ENCODE measurements at regions not wholly inside any gene's neighbourhood (a gene's known extent, or its start where the extent isn't known, plus 50 kb on each side); places are given as distances from the start of the nearest gene placed in this dataset.

GRCh38 chr6:99132026-99132635 lies 184.4 kb upstream of the FBXL4 start:
- no peaks in the 10 kb centered on the region for H3K4me1 ChIP-seq
- intact Hi-C loops (cut with DNase I; ENCODE audit: low total_unique reads) = no loop called here
- H3K27ac ChIP-seq = no peak overlapping the region
- no peaks in the 10 kb centered on the region for H3K9me3 ChIP-seq
- H3K36me3 ChIP-seq = no peaks in the 10 kb centered on the region
- TF ChIP-seq, protein P1, sequence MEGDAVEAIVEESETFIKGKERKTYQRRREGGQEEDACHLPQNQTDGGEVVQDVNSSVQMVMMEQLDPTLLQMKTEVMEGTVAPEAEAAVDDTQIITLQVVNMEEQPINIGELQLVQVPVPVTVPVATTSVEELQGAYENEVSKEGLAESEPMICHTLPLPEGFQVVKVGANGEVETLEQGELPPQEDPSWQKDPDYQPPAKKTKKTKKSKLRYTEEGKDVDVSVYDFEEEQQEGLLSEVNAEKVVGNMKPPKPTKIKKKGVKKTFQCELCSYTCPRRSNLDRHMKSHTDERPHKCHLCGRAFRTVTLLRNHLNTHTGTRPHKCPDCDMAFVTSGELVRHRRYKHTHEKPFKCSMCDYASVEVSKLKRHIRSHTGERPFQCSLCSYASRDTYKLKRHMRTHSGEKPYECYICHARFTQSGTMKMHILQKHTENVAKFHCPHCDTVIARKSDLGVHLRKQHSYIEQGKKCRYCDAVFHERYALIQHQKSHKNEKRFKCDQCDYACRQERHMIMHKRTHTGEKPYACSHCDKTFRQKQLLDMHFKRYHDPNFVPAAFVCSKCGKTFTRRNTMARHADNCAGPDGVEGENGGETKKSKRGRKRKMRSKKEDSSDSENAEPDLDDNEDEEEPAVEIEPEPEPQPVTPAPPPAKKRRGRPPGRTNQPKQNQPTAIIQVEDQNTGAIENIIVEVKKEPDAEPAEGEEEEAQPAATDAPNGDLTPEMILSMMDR (IDR thresholded peaks at IDR 0.05) = no peak
- TF ChIP-seq POLR2A (IDR thresholded peaks at IDR 0.05) = no peak
- no peaks in the 10 kb centered on the region for H3K27me3 ChIP-seq
- no peak for DNase-seq
- no peak overlapping the region for H3K4me3 ChIP-seq

- H3K9me3 ChIP-seq = no peaks in the 10 kb centered on the region
- no peaks in the 10 kb centered on the region for H3K36me3 ChIP-seq
- H3K4me3 ChIP-seq = no peak overlapping the region
- H3K27me3 ChIP-seq = no peaks in the 10 kb centered on the region
- TF ChIP-seq, protein P1 (IDR thresholded peaks at IDR 0.05) = no peak
- no peak for TF ChIP-seq POLR2A (IDR thresholded peaks at IDR 0.05)
- no peak overlapping the region for H3K27ac ChIP-seq
- no peak for DNase-seq
- no peaks in the 10 kb centered on the region for H3K4me1 ChIP-seq
- intact Hi-C loops (cut with DNase I; ENCODE audit: low total_unique reads) = no loop called here
Observed at GRCh38 chr6:99130897-99131873, 183.4 kb upstream of the FBXL4 start.

GRCh38 chr6:99129835-99130234 lies 182.1 kb upstream of the FBXL4 start:
- Histone ChIP-seq H3K9me3 (no peaks in the 10 kb centered on the region), H3K36me3 (no peaks in the 10 kb centered on the region), H3K4me3 (no peak overlapping the region), H3K27ac (no peak overlapping the region), H3K27me3 (no peaks in the 10 kb centered on the region), H3K4me1 (no peaks in the 10 kb centered on the region)
- intact Hi-C loops (cut with DNase I; ENCODE audit: low total_unique reads) = no loop called here
- no peak for DNase-seq
- TF ChIP-seq, protein P1 (IDR thresholded peaks at IDR 0.05) = no peak
- TF ChIP-seq POLR2A (IDR thresholded peaks at IDR 0.05) = no peak

DNA sequence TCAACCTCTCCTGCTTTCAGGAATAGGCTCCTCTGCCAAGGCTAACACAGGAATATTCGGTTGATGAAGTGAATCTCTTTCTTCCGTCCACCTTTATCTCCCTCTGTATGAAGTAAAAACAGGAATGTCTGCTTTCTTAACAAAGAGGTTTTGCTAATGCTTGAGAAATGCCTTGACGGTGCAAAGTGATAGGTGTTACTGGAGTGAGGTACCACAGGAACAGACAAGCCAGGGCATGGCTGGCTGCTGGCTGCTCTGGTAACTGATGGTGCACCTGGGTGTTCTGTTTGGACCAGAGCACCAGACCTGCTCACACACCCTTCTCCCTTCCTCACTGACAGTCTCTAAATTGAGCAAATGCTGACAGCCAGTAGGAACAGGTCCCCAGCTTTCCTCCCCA lies 174.0 kb upstream of the FBXL4 start:
- no peaks in the 10 kb centered on the region for H3K4me1 ChIP-seq
- TF ChIP-seq, protein P1 (IDR thresholded peaks at IDR 0.05) = no peak
- no peak for TF ChIP-seq POLR2A (IDR thresholded peaks at IDR 0.05)
- H3K27ac ChIP-seq = no peak overlapping the region
- H3K9me3 ChIP-seq = no peaks in the 10 kb centered on the region
- DNase-seq = no peak
- intact Hi-C loops (cut with DNase I; ENCODE audit: low total_unique reads) = no loop called here
- H3K36me3 ChIP-seq = no peaks in the 10 kb centered on the region
- no peaks in the 10 kb centered on the region for H3K27me3 ChIP-seq
- H3K4me3 ChIP-seq = no peak overlapping the region

DNA sequence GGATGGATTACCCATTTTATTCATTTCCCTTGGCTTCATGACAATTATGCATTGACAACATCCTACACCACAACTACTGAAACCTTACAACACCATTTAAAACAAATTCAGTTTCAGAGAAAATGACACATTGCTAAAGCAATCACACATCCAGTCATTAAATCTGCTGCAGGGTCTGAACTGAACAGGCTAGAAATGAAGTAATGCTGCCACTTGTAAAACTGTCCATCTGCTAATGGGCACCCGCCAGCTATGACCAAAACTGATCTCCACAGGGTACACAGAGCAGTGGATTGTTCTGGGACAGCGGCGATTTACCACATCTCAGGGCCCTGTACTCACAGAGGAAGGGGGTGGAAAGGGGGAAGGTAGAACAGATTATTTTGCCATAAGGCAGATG lies 172.9 kb upstream of the FBXL4 start:
- no peaks in the 10 kb centered on the region for H3K4me1 ChIP-seq
- no peaks in the 10 kb centered on the region for H3K27me3 ChIP-seq
- no peaks in the 10 kb centered on the region for H3K36me3 ChIP-seq
- no peaks in the 10 kb centered on the region for H3K9me3 ChIP-seq
- intact Hi-C loops (cut with DNase I; ENCODE audit: low total_unique reads) = no loop called here
- no peak for TF ChIP-seq POLR2A (IDR thresholded peaks at IDR 0.05)
- TF ChIP-seq, protein P1 (IDR thresholded peaks at IDR 0.05) = no peak
- H3K27ac ChIP-seq = no peak overlapping the region
- DNase-seq = no peak
- H3K4me3 ChIP-seq = no peak overlapping the region

All from uterus (tissue), 3 donors.